GM13977 (cell line): ENCODE measurements at regions not wholly inside any gene's neighbourhood (a gene's known extent, or its start where the extent isn't known, plus 50 kb on each side); places are given as distances from the start of the nearest gene placed in this dataset.

ENCODE experiments used
- DNase-seq: peaks from one replicate; pipeline ENCODE4 v3.0.0; 2012; ENCODE audit warnings: low spot score
- in situ Hi-C: fragments of 300-500 bp; cut with MboI; formaldehyde crosslinking; loops from one replicate; pipeline ENCODE4 v1.12.0; 2022; ENCODE audit warnings: low sequenced_read_pairs, low pct_unique_long_range_greater_than_20kb, mixed read lengths, inconsistent platforms; ENCODE audit not compliant: unreplicated experiment
- TF ChIP-seq, protein P1 (sequence below): IDR thresholded peaks from 2 replicates; pipeline ENCODE4 v1.5.1; 2012; ENCODE audit warnings: mild to moderate bottlenecking, control low read depth; ENCODE audit not compliant: insufficient read depth; ENCODE audit errors: extremely low read depth, missing control alignments

DNA sequence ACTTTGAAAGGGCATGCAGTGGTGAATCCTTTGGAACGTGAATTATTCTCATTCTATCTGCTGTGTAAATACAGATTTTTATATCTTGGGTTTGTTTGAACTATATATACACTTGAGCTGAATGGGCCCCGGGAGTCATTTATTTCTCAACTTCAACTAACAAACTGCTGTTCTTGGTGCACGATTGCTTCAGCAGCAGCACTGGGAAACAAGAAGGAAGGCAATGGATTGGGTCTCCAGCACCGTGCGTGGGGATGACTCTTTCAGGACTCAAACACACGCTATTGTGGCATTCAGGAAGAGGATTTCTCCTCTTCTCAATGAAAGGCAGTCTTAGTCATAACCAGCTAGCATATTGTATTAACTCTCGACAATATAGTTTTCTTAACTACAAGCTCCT lies 226.0 kb upstream of the NFE2L3 start:
- in situ Hi-C loops, result no loop called here
- TF ChIP-seq, protein P1, sequence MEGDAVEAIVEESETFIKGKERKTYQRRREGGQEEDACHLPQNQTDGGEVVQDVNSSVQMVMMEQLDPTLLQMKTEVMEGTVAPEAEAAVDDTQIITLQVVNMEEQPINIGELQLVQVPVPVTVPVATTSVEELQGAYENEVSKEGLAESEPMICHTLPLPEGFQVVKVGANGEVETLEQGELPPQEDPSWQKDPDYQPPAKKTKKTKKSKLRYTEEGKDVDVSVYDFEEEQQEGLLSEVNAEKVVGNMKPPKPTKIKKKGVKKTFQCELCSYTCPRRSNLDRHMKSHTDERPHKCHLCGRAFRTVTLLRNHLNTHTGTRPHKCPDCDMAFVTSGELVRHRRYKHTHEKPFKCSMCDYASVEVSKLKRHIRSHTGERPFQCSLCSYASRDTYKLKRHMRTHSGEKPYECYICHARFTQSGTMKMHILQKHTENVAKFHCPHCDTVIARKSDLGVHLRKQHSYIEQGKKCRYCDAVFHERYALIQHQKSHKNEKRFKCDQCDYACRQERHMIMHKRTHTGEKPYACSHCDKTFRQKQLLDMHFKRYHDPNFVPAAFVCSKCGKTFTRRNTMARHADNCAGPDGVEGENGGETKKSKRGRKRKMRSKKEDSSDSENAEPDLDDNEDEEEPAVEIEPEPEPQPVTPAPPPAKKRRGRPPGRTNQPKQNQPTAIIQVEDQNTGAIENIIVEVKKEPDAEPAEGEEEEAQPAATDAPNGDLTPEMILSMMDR, result no peak
- no peak for DNase-seq

DNA sequence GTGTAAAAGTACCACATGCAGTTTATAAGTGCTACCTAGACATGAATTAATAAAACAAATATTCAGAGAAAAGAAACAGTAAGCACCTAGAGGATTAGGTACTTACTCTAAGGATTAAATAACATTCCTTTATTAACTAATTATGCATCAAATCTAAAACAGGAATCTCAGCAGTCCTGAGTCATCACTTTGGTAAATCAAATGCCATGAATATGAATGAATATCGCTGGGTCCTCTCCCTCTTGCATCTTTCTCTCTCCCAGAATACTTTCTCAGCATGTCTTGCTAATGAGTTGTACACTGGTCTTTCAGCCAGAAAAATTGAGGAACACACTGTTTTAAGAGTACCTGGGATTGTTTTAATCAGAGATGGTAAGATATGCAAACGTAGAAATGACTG lies 225.5 kb upstream of the NFE2L3 start:
- in situ Hi-C loops, result no loop called here
- TF ChIP-seq, protein P1, result no peak
- no peak for DNase-seq

DNA sequence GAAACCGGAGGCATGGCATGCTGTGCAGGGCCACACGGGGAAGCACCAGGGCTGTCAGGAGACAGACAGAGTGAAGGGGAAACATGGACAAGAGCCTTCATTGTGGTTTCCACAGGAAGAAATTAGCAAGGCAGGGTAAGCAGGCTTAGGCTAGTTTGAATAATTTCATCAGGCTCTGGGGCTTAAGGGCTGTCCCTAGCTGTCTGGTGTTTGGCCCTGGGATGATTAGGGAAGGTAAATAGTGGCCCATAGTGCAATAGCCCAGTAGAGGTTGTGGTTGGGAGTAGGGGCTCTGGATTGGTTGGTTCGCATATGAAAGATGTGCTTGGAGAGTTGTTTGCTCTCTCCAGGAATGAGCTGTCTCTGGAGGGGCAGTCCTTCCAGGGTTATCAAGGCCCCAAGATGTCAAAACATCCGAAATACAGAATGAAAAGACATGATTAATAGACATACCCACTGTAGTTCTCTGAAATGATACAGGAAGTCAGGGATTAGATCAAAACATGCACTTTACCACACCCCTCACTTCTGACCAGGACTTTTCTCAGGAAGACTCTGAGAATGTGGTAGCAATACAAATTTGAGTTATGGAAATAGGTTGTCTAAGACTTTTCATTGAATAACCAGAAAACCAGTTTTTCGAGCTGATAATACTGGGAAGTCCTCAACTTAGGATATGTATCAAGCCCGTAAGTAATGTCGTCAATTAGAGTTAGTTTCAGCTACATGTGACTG lies 224.9 kb upstream of the NFE2L3 start:
- in situ Hi-C loops, result no loop called here

DNA sequence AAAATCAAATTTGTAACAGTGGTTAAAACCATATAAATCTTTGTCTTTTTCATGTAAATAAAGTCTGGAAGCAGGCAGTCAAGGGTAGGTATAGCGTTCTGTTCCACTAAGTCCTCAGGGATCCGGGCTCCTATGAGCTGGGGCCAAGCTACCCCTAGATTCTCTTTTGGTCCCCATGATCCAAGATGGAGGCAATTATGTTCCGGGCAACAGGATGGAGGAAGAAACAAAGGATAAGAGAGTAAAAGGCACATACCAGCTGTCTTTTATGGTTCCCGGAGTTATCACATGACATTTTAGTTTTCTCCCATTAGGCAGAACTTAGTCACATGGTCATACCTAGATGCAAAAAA lies 224.4 kb upstream of the NFE2L3 start:
- DNase-seq, result no peak
- TF ChIP-seq, protein P1, result no peak
- in situ Hi-C loops, result no loop called here

More for the DNA sequence above, 224.9 kb upstream of the NFE2L3 start:
- TF ChIP-seq, protein P1, result no peak
- DNase-seq, result no peak

DNA sequence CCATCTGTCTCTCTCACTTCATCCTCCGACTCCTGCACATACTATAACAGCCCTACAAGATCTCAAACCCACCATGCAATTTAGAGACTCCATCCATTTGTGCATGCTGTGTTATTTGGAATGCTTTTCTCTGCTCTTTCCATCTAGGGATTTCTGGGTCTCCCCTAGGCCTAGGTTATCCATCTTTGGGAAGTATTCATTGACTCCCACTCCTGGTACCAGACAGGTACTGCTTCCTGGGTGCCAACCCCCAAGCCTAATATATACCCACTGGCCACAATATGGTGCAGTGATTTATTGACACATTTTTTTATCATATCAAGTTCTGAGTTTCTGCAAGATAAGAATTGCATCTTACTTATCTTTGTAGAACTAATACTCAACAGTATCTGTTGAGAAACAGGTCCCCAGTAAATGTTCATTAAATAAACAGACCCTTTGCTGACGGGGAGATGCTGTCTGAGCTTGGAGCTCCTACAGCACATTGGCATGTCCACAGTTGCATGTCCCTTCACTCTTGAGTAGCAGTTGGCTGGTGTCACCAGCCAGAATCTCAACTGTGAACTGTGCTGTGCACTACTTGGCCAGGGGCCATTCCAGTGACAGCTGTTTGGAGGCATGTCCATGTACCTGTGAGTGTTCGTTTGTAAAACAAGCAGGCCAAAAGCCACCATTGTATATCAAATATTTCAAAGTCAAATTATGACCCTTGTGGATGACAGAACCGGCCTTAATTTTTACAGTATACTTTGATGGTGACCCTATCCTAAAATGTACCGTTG lies 223.3 kb upstream of the NFE2L3 start:
- in situ Hi-C loops, result no loop called here
- no peak for DNase-seq
- TF ChIP-seq, protein P1, result no peak

DNA sequence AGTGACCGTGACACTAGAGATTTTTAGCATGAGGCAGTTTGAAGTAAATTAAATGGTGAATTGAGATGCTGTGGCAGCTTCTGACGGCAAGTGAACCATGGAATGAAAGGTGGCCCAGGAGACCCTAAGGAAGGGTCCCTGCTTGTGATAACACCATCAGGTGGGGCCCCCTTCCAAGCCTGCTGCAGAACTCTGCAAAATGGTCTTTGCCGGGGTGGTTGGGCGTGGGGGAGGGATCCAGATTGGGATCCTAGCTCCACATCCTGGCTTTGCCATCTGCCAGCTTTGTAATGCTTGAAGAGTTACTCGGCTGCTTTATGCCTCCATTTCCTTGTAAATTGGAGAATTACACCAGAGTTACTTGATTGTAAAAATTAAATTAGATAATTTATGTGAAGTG lies 222.6 kb upstream of the NFE2L3 start:
- in situ Hi-C loops, result no loop called here
- no peak for DNase-seq
- TF ChIP-seq, protein P1, result no peak
